K562 (cell line): ENCODE measurements at regions not wholly inside any gene's neighbourhood (a gene's known extent, or its start where the extent isn't known, plus 50 kb on each side); places are given as distances from the start of the nearest gene placed in this dataset.

Experiments used
- ATAC-seq: fragments of 200-7000 bp; cut with Tn5 transposase; 3 replicates; pipeline ENCODE4 v1.9.1; 2020; ENCODE audit warnings: moderate library complexity
- BruUV-seq: library from RNA; stranded (reverse); fragments of 400-500 nt; replicated peaks from 2 replicates; lab custom pipeline; 2021; lab: Mats Ljungman, UMichigan
- CTCF ChIA-PET: fragments of 300-600 bp; formaldehyde crosslinking; extraction: SDS; loops from one replicate; lab custom pipeline; 2021; ENCODE audit warnings: low intra/inter-chr PET ratio; lab: Yijun Ruan, JAX
- POLR2A ChIA-PET: fragments of 300-600, 350-650 bp; sonication (Branson Sonifier 250); formaldehyde crosslinking; extraction: SDS; loops from one replicate; lab custom pipeline; 2021; ENCODE audit warnings: antibody characterized with exemption, inconsistent platforms; lab: Yijun Ruan, JAX
- DNase-seq, 4 experiments: peaks; one replicate each; pipeline versions ENCODE4 v3.0.0 to v3.0.0-alpha.2; 2011 to 2018; ENCODE audit warnings: low spot score in 3 of 4, mixed read lengths in 3 of 4; ENCODE audit errors: extremely low read depth in 1 of 4
- FAIRE-seq: peaks from 2 replicates; lab custom pipeline; 2011; peaks lifted over from hg19 to GRCh38; lab: Jason Lieb, UNC
- H2AFZ ChIP-seq: 2 replicates; pipeline ENCODE4 v1.6.0; 2011; ENCODE audit warnings: low read depth, low read length, control low read depth, inconsistent platforms
- H3K27ac ChIP-seq: fragments of 200-600 bp; 3 replicates; pipeline ENCODE4 v1.8.0; 2011; ENCODE audit warnings: low read depth, mild to moderate bottlenecking, control low read depth, inconsistent platforms, low read length, moderate library complexity, mixed read lengths; ENCODE audit errors: extremely low read depth
- H3K27me3 ChIP-seq, 2 experiments: fragments of 300-600 bp in 1 of 2; 2 replicates in 1 of 2; 3 replicates in 1 of 2; pipeline versions ENCODE4 v1.6.0 to v1.8.0; 2011; ENCODE audit warnings: inconsistent platforms in 2 of 2, low read length in 2 of 2, mild to moderate bottlenecking in 1 of 2, mixed read lengths in 1 of 2, moderate library complexity in 1 of 2; ENCODE audit not compliant: control insufficient read depth in 2 of 2, insufficient read depth in 2 of 2
- H3K36me3 ChIP-seq: fragments of 300-600 bp; 3 replicates; pipeline ENCODE4 v1.8.0; 2011; ENCODE audit warnings: mild to moderate bottlenecking, low read length, inconsistent platforms; ENCODE audit not compliant: control insufficient read depth, insufficient read depth
- H3K4me1 ChIP-seq, 2 experiments: fragments of 200-600 bp in 1 of 2; replicated peaks in 1 of 2; 2 replicates in 1 of 2; 3 replicates in 1 of 2; pipeline versions ENCODE4 v1.5.1 to v1.8.0; 2011; ENCODE audit warnings: inconsistent platforms in 2 of 2, low read length in 2 of 2, mild to moderate bottlenecking in 1 of 2, mixed read lengths in 1 of 2, moderate library complexity in 1 of 2; ENCODE audit not compliant: control insufficient read depth in 2 of 2, insufficient read depth in 2 of 2
- H3K4me2 ChIP-seq: 2 replicates; pipeline ENCODE4 v1.6.1; 2011; ENCODE audit warnings: low read length, control low read depth, inconsistent platforms, mixed read lengths; ENCODE audit not compliant: insufficient read depth
- H3K4me3 ChIP-seq: fragments of 200-600 bp; sonication (generic), shearing (Covaris generic); 2 replicates; pipeline ENCODE4 v1.5.1; 2016; ENCODE audit warnings: control low read depth, inconsistent platforms
- H3K79me2 ChIP-seq: fragments of 200-600 bp; 3 replicates; pipeline ENCODE4 v1.8.0; 2011; ENCODE audit warnings: low read length, inconsistent platforms; ENCODE audit not compliant: control insufficient read depth, insufficient read depth
- H3K9ac ChIP-seq, 2 experiments: 2 replicates each; pipeline versions ENCODE4 v1.6.0 to v1.6.1; 2011; ENCODE audit warnings: low read depth in 2 of 2, low read length in 2 of 2, control low read depth in 1 of 2, inconsistent platforms in 1 of 2, mild to moderate bottlenecking in 1 of 2, mixed read lengths in 1 of 2; ENCODE audit not compliant: insufficient read depth in 1 of 2
- H3K9me1 ChIP-seq: one replicate; pipeline ENCODE4 v1.6.0; 2011; ENCODE audit warnings: inconsistent platforms, mild to moderate bottlenecking, low read length, moderate library complexity; ENCODE audit not compliant: control insufficient read depth, insufficient read depth
- H3K9me3 ChIP-seq: replicated peaks from 2 replicates; pipeline ENCODE4 v1.5.1; 2011; ENCODE audit warnings: low read depth, low read length, inconsistent platforms; ENCODE audit not compliant: control insufficient read depth, insufficient read depth
- H4K20me1 ChIP-seq: replicated peaks from 2 replicates; pipeline ENCODE4 v1.6.1; 2011; ENCODE audit warnings: low read length, inconsistent platforms, mixed read lengths; ENCODE audit not compliant: control insufficient read depth, insufficient read depth
- ARID3A ChIP-seq: IDR thresholded peaks from 2 replicates; pipeline ENCODE4 v1.6.1; 2012; ENCODE audit warnings: low read depth, low read length, improper control_type of control experiment, borderline replicate concordance
- ATF3 ChIP-seq, 2 experiments: fragments of 450-650 bp in 1 of 2; sonication (generic) in 1 of 2; formaldehyde crosslinking in 1 of 2; IDR thresholded peaks in 1 of 2; conservative IDR thresholded peaks in 1 of 2; 2 replicates each; pipeline versions ENCODE4 v1.6.1 to v1.8.1; 2016 to 2023; ENCODE audit warnings: mild to moderate bottlenecking in 2 of 2, moderate library complexity in 2 of 2, inconsistent platforms in 1 of 2, missing genetic modification reagents in 1 of 2
- E2F1 ChIP-seq: sonication (generic); formaldehyde crosslinking; IDR thresholded peaks from 2 replicates; pipeline ENCODE4 v1.8.1; 2023; ENCODE audit warnings: mild to moderate bottlenecking, missing genetic modification reagents, moderate library complexity
- L3MBTL2 ChIP-seq: fragments of 450-650 bp; IDR thresholded peaks from 2 replicates; pipeline ENCODE4 v1.6.1; 2016; ENCODE audit warnings: mild to moderate bottlenecking, moderate library complexity
- MAFK ChIP-seq: IDR thresholded peaks from 2 replicates; pipeline ENCODE4 v1.6.1; 2011; ENCODE audit warnings: low read length, improper control_type of control experiment
- NFE2 ChIP-seq: IDR thresholded peaks from 2 replicates; pipeline ENCODE4 v1.6.1; 2014; ENCODE audit warnings: antibody characterized with exemption, low read depth
- RBM15 ChIP-seq: fragments of 200-400 bp; formaldehyde crosslinking; IDR thresholded peaks from 2 replicates; pipeline ENCODE4 v1.6.1; 2018; ENCODE audit warnings: mild to moderate bottlenecking, low read length, moderate library complexity; ENCODE audit not compliant: insufficient read depth
- SETDB1 ChIP-seq: IDR thresholded peaks from one replicate; pipeline ENCODE4 v1.6.1; 2012; ENCODE audit warnings: low read length, control low read depth, inconsistent platforms
- THRB ChIP-seq: fragments of 450-650 bp; formaldehyde crosslinking; conservative IDR thresholded peaks from 2 replicates; pipeline ENCODE4 v1.4.0; 2022; ENCODE audit warnings: mild to moderate bottlenecking, missing genetic modification characterization
- ZFX ChIP-seq: sonication (generic); formaldehyde crosslinking; IDR thresholded peaks from 2 replicates; pipeline ENCODE4 v1.8.0; 2022; ENCODE audit warnings: mild to moderate bottlenecking, missing genetic modification reagents, moderate library complexity
- ZNF280B ChIP-seq: fragments of 250-450 bp; sonication (Bioruptor Pico); IDR thresholded peaks from 2 replicates; pipeline ENCODE4 v1.5.1; 2021; ENCODE audit warnings: mild to moderate bottlenecking
- ZNF408 ChIP-seq: fragments of 250-450 bp; sonication (Bioruptor Pico); IDR thresholded peaks from 2 replicates; pipeline ENCODE4 v1.4.0; 2020; ENCODE audit warnings: low read depth, mild to moderate bottlenecking, moderate library complexity
- ZNF444 ChIP-seq: fragments of 250-450 bp; sonication (Bioruptor Pico); IDR thresholded peaks from 2 replicates; pipeline ENCODE4 v1.4.0; 2020; ENCODE audit warnings: mild to moderate bottlenecking, moderate library complexity
- ZSCAN29 ChIP-seq: fragments of 450-650 bp; IDR thresholded peaks from 2 replicates; pipeline ENCODE4 v1.6.1; 2017
- WGBS: fragments of 100-300 bp; shearing (Covaris generic); methylation state at CpG from one replicate; pipeline ENCODE4 v1.1.6; 2016; ENCODE audit warnings: low coverage, mixed read lengths; ENCODE audit not compliant: insufficient coverage; ENCODE audit errors: missing lambda C conversion rate; 5-methylcytosine and 5-hydroxymethylcytosine counted together
- in situ Hi-C: fragments of 300-500 bp; cut with MboI; formaldehyde crosslinking; loops from 4 replicates; pipeline ENCODE4 v1.15.0; 2018; ENCODE audit warnings: inconsistent platforms, mixed read lengths
- intact Hi-C: fragments of 100-400 bp; cut with micrococcal nuclease; formaldehyde crosslinking; loops from 2 replicates; pipeline ENCODE4 v1.14.2; 2022

GRCh38 chr2:176633754-176634153 is 364.5 kb downstream of the MTX2 start (continued):
- TF ChIP-seq E2F1 (CRISPR knock-in tag) (no peak), ZFX (CRISPR knock-in tag) (no peak), L3MBTL2 (no peak), ATF3 (IDR thresholded peaks at IDR 0.05) (no peak), ATF3 (CRISPR knock-in tag; conservative IDR thresholded peaks at IDR 0.05) (no peak), ZNF444 (CRISPR knock-in tag) (no peak)
- TF ChIP-seq, all 486 proteins: peak for 0

GRCh38 chr2:176636401-176636800 is 367.2 kb downstream of the MTX2 start:
- ATAC-seq: no peak
- BruUV-seq: no TSS peak
- CTCF ChIA-PET: no interaction called here
- POLR2A ChIA-PET: no interaction called here
- 4% methylated on average over 3 of the region's 3 CpGs for WGBS
- intact Hi-C loops: loop anchor here (5.0 kb wide), 1 partner anchor 84 kb away; no protein-coding TSS in a partner anchor
- FAIRE-seq: no peak
- no peaks in the 10 kb centered on the region for H3K9me3 ChIP-seq
- no peaks in the 10 kb centered on the region for H4K20me1 ChIP-seq
- no peaks in the 10 kb centered on the region for H3K9me1 ChIP-seq
- no peaks in the 10 kb centered on the region for H3K79me2 ChIP-seq
- H3K4me2 ChIP-seq: no peak overlapping the region
- H3K27ac ChIP-seq: no peak overlapping the region
- peaks cover 0 to 9% of the 10 kb centered on the region in 2 experiments; a peak in 2 of 5 replicates for H3K4me1 ChIP-seq
- no peak overlapping the region for H3K4me3 ChIP-seq
- H3K36me3 ChIP-seq: no peaks in the 10 kb centered on the region
- peaks cover 11 to 16% of the 10 kb centered on the region in 2 experiments for H3K27me3 ChIP-seq
- in situ Hi-C loops: loop anchor here (5.0 kb wide), 1 partner anchor 509 kb away; the partner anchor contains the start of gene HOXD8
- no peak for DNase-seq
- H2AFZ ChIP-seq: no peak overlapping the region
- H3K9ac ChIP-seq: no peak overlapping the region
- TF ChIP-seq ZNF280B (CRISPR knock-in tag) (no peak), NFE2 (no peak), ZSCAN29 (no peak), THRB (CRISPR knock-in tag) (no peak), ARID3A (no peak), SETDB1 (no peak), ZNF408 (CRISPR knock-in tag) (no peak), MAFK (no peak), RBM15 (no peak)
